NK-92 treated with Interleukin-12 subunit alpha and Interleukin-12 subunit beta, amount 100 ng/mL, for 24 hours (cell line): ENCODE measurements at regions not wholly inside any gene's neighbourhood (a gene's known extent, or its start where the extent isn't known, plus 50 kb on each side); places are given as distances from the start of the nearest gene placed in this dataset.

Experiments used
- DNase-seq: peaks from one replicate; lab custom pipeline; 2025; lab: John Stamatoyannopoulos, UW

GRCh38 chr1:4318720-4319119 lies 335.7 kb upstream of the AJAP1 start:
- no peak for DNase-seq

GRCh38 chr1:4319496-4319895 lies 334.9 kb upstream of the AJAP1 start:
- no peak for DNase-seq

- DNase-seq: no peak
These were observed 331.5 kb upstream of the AJAP1 start for GRCh38 chr1:4322881-4323280.

- DNase-seq: no peak
These were observed 331.1 kb upstream of the AJAP1 start for GRCh38 chr1:4323309-4323708.

GRCh38 chr1:4324525-4324924 lies 329.9 kb upstream of the AJAP1 start:
- no peak for DNase-seq

- DNase-seq: no peak
These were observed 327.3 kb upstream of the AJAP1 start for GRCh38 chr1:4327142-4327541.

GRCh38 chr1:4328402-4329071 lies 325.9 kb upstream of the AJAP1 start:
- DNase-seq: no peak

- no peak for DNase-seq
These were observed 323.3 kb upstream of the AJAP1 start for GRCh38 chr1:4330805-4331766.

- DNase-seq: no peak
These were observed 322.6 kb upstream of the AJAP1 start for GRCh38 chr1:4331767-4332163.

GRCh38 chr1:4336507-4336906 lies 317.9 kb upstream of the AJAP1 start:
- DNase-seq: no peak

- no peak for DNase-seq
These were observed 313.0 kb upstream of the AJAP1 start for GRCh38 chr1:4341421-4341820.

- DNase-seq: no peak
These were observed 310.2 kb upstream of the AJAP1 start for GRCh38 chr1:4344065-4344732.

- DNase-seq: no peak
These were observed 309.3 kb upstream of the AJAP1 start for GRCh38 chr1:4345094-4345493.

GRCh38 chr1:4346131-4346530 lies 308.3 kb upstream of the AJAP1 start:
- no peak for DNase-seq

- no peak for DNase-seq
These were observed 303.0 kb upstream of the AJAP1 start for GRCh38 chr1:4351453-4351852.

- DNase-seq: no peak
These were observed 301.1 kb upstream of the AJAP1 start for GRCh38 chr1:4353090-4353856.

GRCh38 chr1:4355839-4356238 lies 298.6 kb upstream of the AJAP1 start:
- DNase-seq: no peak

- no peak for DNase-seq
These were observed 291.9 kb upstream of the AJAP1 start for GRCh38 chr1:4362314-4363044.

- no peak for DNase-seq
These were observed 288.3 kb upstream of the AJAP1 start for GRCh38 chr1:4366091-4366490.

GRCh38 chr1:4367230-4367777 lies 287.1 kb upstream of the AJAP1 start:
- no peak for DNase-seq

- DNase-seq: no peak
These were observed 285.1 kb upstream of the AJAP1 start for GRCh38 chr1:4369335-4369734.
